ENCODE measurements at regions not wholly inside any gene's neighbourhood (a gene's known extent, or its start where the extent isn't known, plus 50 kb on each side); places are given as distances from the start of the nearest gene placed in this dataset.

DNA sequence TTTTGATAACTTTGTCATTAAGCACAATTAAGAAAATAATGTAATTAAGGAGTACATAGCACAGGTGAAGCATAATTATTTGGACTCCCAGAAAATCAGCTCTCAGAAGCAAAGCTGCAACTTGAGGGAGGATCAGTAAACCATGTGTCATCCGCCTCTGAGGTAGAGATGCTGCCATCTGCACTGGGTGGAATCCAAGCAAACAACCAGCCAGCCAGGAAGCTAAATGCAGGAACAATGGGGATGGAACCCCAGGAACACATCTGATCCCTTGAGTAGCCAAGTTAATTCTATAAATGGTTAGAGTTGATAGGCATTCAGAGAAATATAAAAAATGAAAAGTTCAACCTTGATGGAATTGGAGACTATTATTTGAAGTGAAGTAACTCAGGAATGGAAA, 520.2 kb downstream of the RFC3 start:
- no peak for TF ChIP-seq POLR2AphosphoS5 (IDR thresholded peaks at IDR 0.05)
- no peak for TF ChIP-seq POLR2A (IDR thresholded peaks at IDR 0.05)

Data from gastroesophageal sphincter (tissue), 2 donors.